ENCODE measurements at regions not wholly inside any gene's neighbourhood (a gene's known extent, or its start where the extent isn't known, plus 50 kb on each side); places are given as distances from the start of the nearest gene placed in this dataset.
A peak's percentile ranks its signal among the peaks of the same experiment; 100 is the strongest.

- H3K4me3 ChIP-seq (ENCODE audit: low read length) = no peak overlapping the region
- WGBS (ENCODE audit: insufficient coverage, low lambda C conversion rate) = no CpG with 5 or more reads among the region's 1 CpG
These were observed 82.9 kb upstream of the MED14 start for GRCh38 chrX:40818236-40818635.

GRCh38 chrX:40821780-40822179 is 86.4 kb upstream of the MED14 start:
- Histone ChIP-seq H3K4me3 (ENCODE audit: low read length) (no peak overlapping the region), H3K27ac (ENCODE audit: low read length) (no peak overlapping the region), H3K36me3 (ENCODE audit: control insufficient read depth, insufficient read depth, low read length) (no peaks in the 10 kb centered on the region), H3K9me3 (ENCODE audit: control insufficient read depth, low read depth, low read length) (no peaks in the 10 kb centered on the region), H3K27me3 (ENCODE audit: control insufficient read depth, insufficient read depth, low read length) (no peaks in the 10 kb centered on the region), H3K4me1 (ENCODE audit: control insufficient read depth, insufficient read depth, low read length) (no peaks in the 10 kb centered on the region)
- no CpG with 5 or more reads among the region's 4 CpGs for WGBS (ENCODE audit: insufficient coverage, low lambda C conversion rate)
- no peak for DNase-seq

More at GRCh38 chrX:40818236-40818635, 82.9 kb upstream of the MED14 start:
- Histone ChIP-seq H3K4me1 (ENCODE audit: control insufficient read depth, insufficient read depth, low read length) (no peaks in the 10 kb centered on the region), H3K27ac (ENCODE audit: low read length) (no peak overlapping the region), H3K36me3 (ENCODE audit: control insufficient read depth, insufficient read depth, low read length) (no peaks in the 10 kb centered on the region), H3K9me3 (ENCODE audit: control insufficient read depth, low read depth, low read length) (no peaks in the 10 kb centered on the region), H3K27me3 (ENCODE audit: control insufficient read depth, insufficient read depth, low read length) (no peaks in the 10 kb centered on the region)
- no peak for DNase-seq

GRCh38 chrX:40827331-40827730 is 92.0 kb upstream of the MED14 start:
- no peak for DNase-seq
- Histone ChIP-seq H3K4me1 (ENCODE audit: control insufficient read depth, insufficient read depth, low read length) (peaks cover 6% of the 10 kb centered on the region), H3K4me3 (ENCODE audit: low read length) (no peak overlapping the region), H3K27ac (ENCODE audit: low read length) (peak overlapping the region; percentile 66), H3K9me3 (ENCODE audit: control insufficient read depth, low read depth, low read length) (no peaks in the 10 kb centered on the region), H3K36me3 (ENCODE audit: control insufficient read depth, insufficient read depth, low read length) (no peaks in the 10 kb centered on the region), H3K27me3 (ENCODE audit: control insufficient read depth, insufficient read depth, low read length) (no peaks in the 10 kb centered on the region)
- no CpG with 5 or more reads among the region's 4 CpGs for WGBS (ENCODE audit: insufficient coverage, low lambda C conversion rate)

GRCh38 chrX:40831750-40832149 is 96.4 kb upstream of the MED14 start:
- Histone ChIP-seq H3K27me3 (ENCODE audit: control insufficient read depth, insufficient read depth, low read length) (no peaks in the 10 kb centered on the region), H3K4me3 (ENCODE audit: low read length) (no peak overlapping the region), H3K27ac (ENCODE audit: low read length) (no peak overlapping the region), H3K4me1 (ENCODE audit: control insufficient read depth, insufficient read depth, low read length) (peaks cover 6% of the 10 kb centered on the region), H3K9me3 (ENCODE audit: control insufficient read depth, low read depth, low read length) (no peaks in the 10 kb centered on the region), H3K36me3 (ENCODE audit: control insufficient read depth, insufficient read depth, low read length) (no peaks in the 10 kb centered on the region)
- no CpG with 5 or more reads among the region's 12 CpGs for WGBS (ENCODE audit: insufficient coverage, low lambda C conversion rate)
- no peak for DNase-seq

- Histone ChIP-seq H3K9me3 (ENCODE audit: control insufficient read depth, low read depth, low read length) (no peaks in the 10 kb centered on the region), H3K27me3 (ENCODE audit: control insufficient read depth, insufficient read depth, low read length) (no peaks in the 10 kb centered on the region), H3K4me3 (ENCODE audit: low read length) (no peak overlapping the region), H3K36me3 (ENCODE audit: control insufficient read depth, insufficient read depth, low read length) (no peaks in the 10 kb centered on the region), H3K4me1 (ENCODE audit: control insufficient read depth, insufficient read depth, low read length) (no peaks in the 10 kb centered on the region), H3K27ac (ENCODE audit: low read length) (no peak overlapping the region)
- no peak for DNase-seq
- WGBS (ENCODE audit: insufficient coverage, low lambda C conversion rate) = no CpG with 5 or more reads among the region's 39 CpGs
These were observed 97.4 kb upstream of the MED14 start for GRCh38 chrX:40832723-40833122.

GRCh38 chrX:40834225-40834624 is 98.9 kb upstream of the MED14 start:
- H3K36me3 ChIP-seq (ENCODE audit: control insufficient read depth, insufficient read depth, low read length) = no peaks in the 10 kb centered on the region
- no peak overlapping the region for H3K4me3 ChIP-seq (ENCODE audit: low read length)
- H3K4me1 ChIP-seq (ENCODE audit: control insufficient read depth, insufficient read depth, low read length) = no peaks in the 10 kb centered on the region
- no peak for DNase-seq
- WGBS (ENCODE audit: insufficient coverage, low lambda C conversion rate) = no CpG with 5 or more reads among the region's 33 CpGs
- no peak overlapping the region for H3K27ac ChIP-seq (ENCODE audit: low read length)
- no peaks in the 10 kb centered on the region for H3K9me3 ChIP-seq (ENCODE audit: control insufficient read depth, low read depth, low read length)
- no peaks in the 10 kb centered on the region for H3K27me3 ChIP-seq (ENCODE audit: control insufficient read depth, insufficient read depth, low read length)

- no peak overlapping the region for H3K27ac ChIP-seq (ENCODE audit: low read length)
- no peak for DNase-seq
- WGBS (ENCODE audit: insufficient coverage, low lambda C conversion rate) = no CpG with 5 or more reads among the region's 7 CpGs
These were observed 100.2 kb upstream of the MED14 start for GRCh38 chrX:40835526-40835925.

GRCh38 chrX:40843643-40844042 is 108.3 kb upstream of the MED14 start:
- DNase-seq = no peak
- Histone ChIP-seq H3K36me3 (ENCODE audit: control insufficient read depth, insufficient read depth, low read length) (no peaks in the 10 kb centered on the region), H3K9me3 (ENCODE audit: control insufficient read depth, low read depth, low read length) (peaks cover 5% of the 10 kb centered on the region), H3K4me1 (ENCODE audit: control insufficient read depth, insufficient read depth, low read length) (no peaks in the 10 kb centered on the region), H3K4me3 (ENCODE audit: low read length) (no peak overlapping the region), H3K27me3 (ENCODE audit: control insufficient read depth, insufficient read depth, low read length) (no peaks in the 10 kb centered on the region), H3K27ac (ENCODE audit: low read length) (no peak overlapping the region)
- no CpG with 5 or more reads among the region's 2 CpGs for WGBS (ENCODE audit: insufficient coverage, low lambda C conversion rate)

More at GRCh38 chrX:40835526-40835925, 100.2 kb upstream of the MED14 start:
- Histone ChIP-seq H3K27me3 (ENCODE audit: control insufficient read depth, insufficient read depth, low read length) (no peaks in the 10 kb centered on the region), H3K36me3 (ENCODE audit: control insufficient read depth, insufficient read depth, low read length) (no peaks in the 10 kb centered on the region), H3K4me1 (ENCODE audit: control insufficient read depth, insufficient read depth, low read length) (no peaks in the 10 kb centered on the region), H3K4me3 (ENCODE audit: low read length) (no peak overlapping the region), H3K9me3 (ENCODE audit: control insufficient read depth, low read depth, low read length) (no peaks in the 10 kb centered on the region)

GRCh38 chrX:40844471-40844870 is 109.1 kb upstream of the MED14 start:
- Histone ChIP-seq H3K36me3 (ENCODE audit: control insufficient read depth, insufficient read depth, low read length) (no peaks in the 10 kb centered on the region), H3K4me3 (ENCODE audit: low read length) (no peak overlapping the region), H3K4me1 (ENCODE audit: control insufficient read depth, insufficient read depth, low read length) (no peaks in the 10 kb centered on the region), H3K27me3 (ENCODE audit: control insufficient read depth, insufficient read depth, low read length) (no peaks in the 10 kb centered on the region), H3K27ac (ENCODE audit: low read length) (no peak overlapping the region), H3K9me3 (ENCODE audit: control insufficient read depth, low read depth, low read length) (peaks cover 5% of the 10 kb centered on the region)
- no CpG with 5 or more reads among the region's 2 CpGs for WGBS (ENCODE audit: insufficient coverage, low lambda C conversion rate)
- DNase-seq = no peak

GRCh38 chrX:40845331-40845911 is 110.1 kb upstream of the MED14 start:
- no peak overlapping the region for H3K4me3 ChIP-seq (ENCODE audit: low read length)
- no CpG with 5 or more reads among the region's 5 CpGs for WGBS (ENCODE audit: insufficient coverage, low lambda C conversion rate)
- no peaks in the 10 kb centered on the region for H3K27me3 ChIP-seq (ENCODE audit: control insufficient read depth, insufficient read depth, low read length)
- peaks cover 5% of the 10 kb centered on the region for H3K9me3 ChIP-seq (ENCODE audit: control insufficient read depth, low read depth, low read length)
- no peaks in the 10 kb centered on the region for H3K36me3 ChIP-seq (ENCODE audit: control insufficient read depth, insufficient read depth, low read length)
- DNase-seq = peak in 1 of 2 donors; percentile 29
- H3K27ac ChIP-seq (ENCODE audit: low read length) = peak overlapping the region; percentile 29
- H3K4me1 ChIP-seq (ENCODE audit: control insufficient read depth, insufficient read depth, low read length) = no peaks in the 10 kb centered on the region
